Brain microvascular endothelial cell (primary cell): ENCODE measurements at regions not wholly inside any gene's neighbourhood (a gene's known extent, or its start where the extent isn't known, plus 50 kb on each side); places are given as distances from the start of the nearest gene placed in this dataset.

Experiments
- DNase-seq: peaks from one replicate; pipeline ENCODE4 v3.0.0-alpha.2; 2020
- H3K27ac ChIP-seq: fragments of 250-450 bp; sonication (Bioruptor Pico); 2 replicates; pipeline ENCODE4 v1.5.1; 2020; ENCODE audit warnings: mild to moderate bottlenecking, moderate library complexity
- H3K27me3 ChIP-seq: fragments of 250-450 bp; sonication (Bioruptor Pico); replicated peaks from 2 replicates; pipeline ENCODE4 v1.5.1; 2020; ENCODE audit warnings: mild to moderate bottlenecking
- H3K36me3 ChIP-seq: fragments of 250-450 bp; sonication (Bioruptor Pico); replicated peaks from 2 replicates; pipeline ENCODE4 v1.5.1; 2020; ENCODE audit warnings: mild to moderate bottlenecking
- H3K4me3 ChIP-seq: 2 replicates; pipeline ENCODE4 v1.5.1; 2011; ENCODE audit warnings: low read depth, mild to moderate bottlenecking, control low read depth, low read length, moderate library complexity
- CTCF ChIP-seq: IDR thresholded peaks from 2 replicates; pipeline ENCODE4 v1.5.1; 2011; ENCODE audit warnings: low read depth, mild to moderate bottlenecking, moderate library complexity, low read length, control low read depth, inconsistent platforms; ENCODE audit errors: missing control alignments
- in situ Hi-C: cut with HindIII; loops from 2 replicates; pipeline ENCODE4 v1.10.0; 2017; ENCODE audit warnings: low sequenced_read_pairs, low pct_ligation_motif_present

GRCh38 chr10:9670911-9671310 is 1346.8 kb upstream of the CELF2 start:
- Histone ChIP-seq H3K4me3 (no peak overlapping the region), H3K27me3 (no peaks in the 10 kb centered on the region), H3K36me3 (no peaks in the 10 kb centered on the region), H3K27ac (no peak overlapping the region)
- no peak for DNase-seq
- in situ Hi-C loops: no loop called here
- no peak for TF ChIP-seq CTCF

DNA sequence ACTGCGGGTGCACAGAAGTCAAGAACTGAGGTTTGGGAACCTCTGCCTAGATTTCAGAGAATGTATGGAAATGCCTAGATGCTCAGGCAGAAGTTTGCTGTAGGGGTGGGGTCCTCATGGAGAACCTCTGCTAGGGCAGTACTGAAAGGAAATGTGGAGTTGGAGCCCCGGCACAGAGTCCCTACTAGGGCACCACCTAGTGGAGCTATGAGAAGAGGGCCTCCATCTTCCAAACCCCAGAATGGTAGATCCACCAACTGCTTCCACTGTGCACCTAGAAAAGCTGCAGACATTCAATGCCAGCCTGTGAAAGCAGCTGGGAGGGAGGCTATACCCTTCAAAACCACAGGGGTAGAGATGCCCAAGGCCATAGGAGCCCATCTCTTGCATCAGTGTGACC is 1336.0 kb upstream of the CELF2 start:
- DNase-seq: no peak
- peak; percentile 28 for TF ChIP-seq CTCF
- Histone ChIP-seq H3K4me3 (no peak overlapping the region), H3K27me3 (no peaks in the 10 kb centered on the region), H3K27ac (no peak overlapping the region), H3K36me3 (no peaks in the 10 kb centered on the region)
- in situ Hi-C loops: no loop called here

GRCh38 chr10:9682802-9683201 is 1334.9 kb upstream of the CELF2 start:
- Histone ChIP-seq H3K36me3 (no peaks in the 10 kb centered on the region), H3K27me3 (no peaks in the 10 kb centered on the region), H3K4me3 (no peak overlapping the region), H3K27ac (no peak overlapping the region)
- no peak for TF ChIP-seq CTCF
- no peak for DNase-seq
- in situ Hi-C loops: no loop called here

DNA sequence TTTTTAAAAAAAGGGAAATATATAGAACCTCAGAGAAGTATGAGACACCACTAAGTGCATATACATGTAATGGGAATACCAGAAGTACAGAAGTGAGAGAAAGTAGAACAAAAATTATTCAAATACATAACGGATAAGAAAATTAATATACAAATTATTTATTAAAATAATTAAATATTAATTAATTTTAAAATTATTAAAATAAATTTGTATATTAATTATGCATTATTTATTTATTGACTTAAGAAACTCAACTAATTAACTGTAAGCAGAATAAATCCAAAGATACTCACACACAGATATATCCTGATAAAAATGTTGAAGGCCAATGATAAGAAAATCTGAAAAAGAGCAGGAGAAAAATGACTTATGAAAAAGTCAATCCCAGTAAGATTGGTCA is 1333.5 kb upstream of the CELF2 start:
- H3K27me3 ChIP-seq: no peaks in the 10 kb centered on the region
- no peak overlapping the region for H3K27ac ChIP-seq
- no peak for DNase-seq
- no peak for TF ChIP-seq CTCF
- no peak overlapping the region for H3K4me3 ChIP-seq
- no peaks in the 10 kb centered on the region for H3K36me3 ChIP-seq
- in situ Hi-C loops: no loop called here

- no peak for TF ChIP-seq CTCF
- DNase-seq: no peak
- Histone ChIP-seq H3K4me3 (no peak overlapping the region), H3K27ac (no peak overlapping the region), H3K27me3 (no peaks in the 10 kb centered on the region), H3K36me3 (no peaks in the 10 kb centered on the region)
- in situ Hi-C loops: no loop called here
These were observed 1332.1 kb upstream of the CELF2 start for GRCh38 chr10:9685596-9685995.

DNA sequence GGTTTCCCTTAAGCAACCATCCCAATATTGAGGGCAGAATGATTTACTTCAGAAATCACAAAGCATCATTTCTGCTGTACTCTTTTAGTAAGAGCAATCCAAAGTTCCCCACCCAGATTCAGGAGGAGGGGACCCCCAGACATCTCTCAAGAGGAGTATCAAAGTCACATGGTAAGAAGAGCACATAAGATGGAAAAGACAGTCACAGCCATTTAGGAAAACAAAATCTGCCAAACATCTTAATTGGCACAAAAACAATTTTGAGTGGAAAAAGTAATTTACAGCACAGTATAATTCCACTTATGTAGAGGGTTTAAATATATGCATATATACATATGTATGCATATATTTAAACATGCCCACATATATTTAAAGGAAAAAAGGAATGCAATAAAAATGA is 1329.0 kb upstream of the CELF2 start:
- TF ChIP-seq CTCF: no peak
- no peak for DNase-seq
- in situ Hi-C loops: no loop called here

More for the DNA sequence above, 1329.0 kb upstream of the CELF2 start:
- H3K27ac ChIP-seq: no peak overlapping the region
- no peaks in the 10 kb centered on the region for H3K36me3 ChIP-seq
- no peaks in the 10 kb centered on the region for H3K27me3 ChIP-seq
- H3K4me3 ChIP-seq: no peak overlapping the region
